B cell (primary cell): ENCODE measurements at regions not wholly inside any gene's neighbourhood (a gene's known extent, or its start where the extent isn't known, plus 50 kb on each side); places are given as distances from the start of the nearest gene placed in this dataset.

Experiments used
- ATAC-seq: fragments of 200-7000 bp; cut with Tn5 transposase; one replicate; pipeline ENCODE4 v1.10.0; 2021; ENCODE audit warnings: low read depth, mild to moderate bottlenecking, moderate number of reproducible peaks, moderate library complexity
- CTCF ChIA-PET: fragments of 350-600 bp; sonication (Branson Sonifier 250); formaldehyde crosslinking; loops from one replicate; lab custom pipeline; 2021; ENCODE audit warnings: antibody characterized with exemption, inconsistent platforms; lab: Charles Lee
- POLR2A ChIA-PET: fragments of 350-600 bp; sonication (Branson Sonifier 250); formaldehyde crosslinking; loops from one replicate; lab custom pipeline; 2021; ENCODE audit warnings: antibody characterized with exemption; lab: Charles Lee
- DNase-seq: peaks from one replicate; pipeline ENCODE4 v3.0.0; 2013
- H2AFZ ChIP-seq: 2 replicates; pipeline ENCODE4 v1.6.1; 2012; ENCODE audit warnings: mild to moderate bottlenecking, low read depth, low read length; ENCODE audit not compliant: insufficient read depth, poor library complexity, severe bottlenecking
- H3K27ac ChIP-seq, 2 donors: 1 replicate in 1 of 2; 2 replicates in 1 of 2; pipeline ENCODE4 v1.5.1; 2012 to 2013; ENCODE audit warnings: low read length in 2 of 2, mild to moderate bottlenecking in 2 of 2, moderate library complexity in 1 of 2
- H3K27me3 ChIP-seq, 4 experiments: fragments of 200-600 bp in 1 of 4; sonication (generic) in 1 of 4; replicated peaks in 1 of 4; 1 replicate in 2 of 4; 2 replicates in 2 of 4; pipeline versions ENCODE4 v1.6.1 to v1.7.0; 2013 to 2016; ENCODE audit warnings: low read length in 3 of 4, mild to moderate bottlenecking in 2 of 4, mixed read lengths in 1 of 4, moderate library complexity in 1 of 4; ENCODE audit not compliant: insufficient read depth in 4 of 4, control insufficient read depth in 3 of 4; ENCODE audit errors: control extremely low read depth in 1 of 4
- H3K36me3 ChIP-seq, 2 experiments: replicated peaks in 1 of 2; 1 replicate in 1 of 2; 2 replicates in 1 of 2; pipeline versions ENCODE4 v1.6.1 to v1.7.1; 2013; ENCODE audit warnings: low read length in 1 of 2; ENCODE audit not compliant: insufficient read depth in 2 of 2, control insufficient read depth in 1 of 2; ENCODE audit errors: control extremely low read depth in 1 of 2, extremely low read depth in 1 of 2
- H3K4me1 ChIP-seq, 2 donors: fragments of 200-600 bp in 1 of 2; sonication (generic) in 1 of 2; 1 replicate in 1 of 2; 2 replicates in 1 of 2; pipeline versions ENCODE4 v1.5.1 to v1.6.1; 2013 to 2017; ENCODE audit warnings: low read length in 2 of 2; ENCODE audit not compliant: control insufficient read depth in 2 of 2, insufficient read depth in 2 of 2
- H3K4me2 ChIP-seq: replicated peaks from 2 replicates; pipeline ENCODE3; 2012; ENCODE audit warnings: mild to moderate bottlenecking, low read depth, low read length; ENCODE audit not compliant: poor library complexity, severe bottlenecking
- H3K4me3 ChIP-seq, 5 experiments: fragments of 200-600 bp in 1 of 5; sonication (generic) in 1 of 5; 1 replicate in 3 of 5; 2 replicates in 2 of 5; pipeline versions ENCODE4 v1.5.1 to v1.7.0; 2011 to 2016; ENCODE audit warnings: low read length in 4 of 5, mild to moderate bottlenecking in 4 of 5, low read depth in 2 of 5, control low read depth in 1 of 5, moderate library complexity in 1 of 5; ENCODE audit not compliant: insufficient read depth in 1 of 5; ENCODE audit errors: control extremely low read depth in 1 of 5, extremely low read depth in 1 of 5
- H3K79me2 ChIP-seq: fragments of 200-600 bp; sonication (generic); one replicate; pipeline ENCODE4 v1.6.0; 2016; ENCODE audit warnings: low read length; ENCODE audit not compliant: control insufficient read depth, insufficient read depth
- H3K9ac ChIP-seq: fragments of 200-600 bp; sonication (generic); 2 replicates; pipeline ENCODE4 v1.6.1; 2017; ENCODE audit warnings: mild to moderate bottlenecking, low read length, moderate library complexity
- H3K9me3 ChIP-seq, 3 donors: one replicate each; pipeline versions ENCODE4 v1.6.1 to v1.7.1; 2013; ENCODE audit warnings: low read length in 2 of 3; ENCODE audit not compliant: control insufficient read depth in 2 of 3, insufficient read depth in 1 of 3; ENCODE audit errors: control extremely low read depth in 1 of 3
- H4K20me1 ChIP-seq: 2 replicates; pipeline ENCODE4 v1.6.0; 2012; ENCODE audit warnings: mild to moderate bottlenecking, low read length; ENCODE audit not compliant: insufficient read depth, control insufficient read depth, poor library complexity, severe bottlenecking
- H3K27ac Mint-ChIP-seq: one replicate; pipeline ENCODE4 v1.8.0; 2021; ENCODE audit warnings: mixed read lengths
- H3K27me3 Mint-ChIP-seq: one replicate; pipeline ENCODE4 v1.8.0; 2021; ENCODE audit warnings: mixed read lengths
- H3K4me1 Mint-ChIP-seq: one replicate; pipeline ENCODE4 v1.8.0; 2021; ENCODE audit warnings: mixed read lengths
- H3K4me3 Mint-ChIP-seq: one replicate; pipeline ENCODE4 v1.8.0; 2021; ENCODE audit warnings: mixed read lengths
- H3K9me3 Mint-ChIP-seq: one replicate; pipeline ENCODE4 v1.8.0; 2022; ENCODE audit warnings: mixed read lengths; ENCODE audit not compliant: insufficient read depth
- CTCF ChIP-seq: fragments of 200-600 bp; IDR thresholded peaks from one replicate; pipeline ENCODE4 v1.8.0; 2022; ENCODE audit warnings: antibody characterized with exemption, mild to moderate bottlenecking
- EZH2 ChIP-seq: IDR thresholded peaks from 2 replicates; pipeline ENCODE4 v1.6.1; 2012; ENCODE audit warnings: borderline replicate concordance, low read depth, mild to moderate bottlenecking, moderate library complexity, low read length; ENCODE audit not compliant: insufficient read depth, poor library complexity, severe bottlenecking
- WGBS: methylation state at CpG from one replicate; pipeline ENCODE4 v1.1.5; 2013; ENCODE audit warnings: missing lambda C conversion rate; ENCODE audit not compliant: insufficient coverage; 5-methylcytosine and 5-hydroxymethylcytosine counted together
- intact Hi-C: fragments of 100-400 bp; cut with micrococcal nuclease; formaldehyde crosslinking; loops from one replicate; pipeline ENCODE4 v1.10.0; 2022

- intact Hi-C loops = no loop called here
Measured at GRCh38 chr1:91151702-91152101, 129.9 kb upstream of the ZNF644 start.

GRCh38 chr1:91148641-91149069 is 126.8 kb upstream of the ZNF644 start:
- ATAC-seq (no peak), DNase-seq (no peak)
- Histone ChIP-seq H3K9ac (no peak overlapping the region), H3K4me2 (no peak overlapping the region), H3K27ac (no peak overlapping the region), H3K27me3 (peaks cover 0 to 4% (median 0%) of the 10 kb centered on the region in 4 experiments), H4K20me1 (no peaks in the 10 kb centered on the region), H3K36me3 (no peaks in the 10 kb centered on the region), H3K4me3 (no peak overlapping the region), H2AFZ (no peak overlapping the region), H3K9me3 (no peaks in the 10 kb centered on the region), H3K79me2 (no peaks in the 10 kb centered on the region), H3K4me1 (no peaks in the 10 kb centered on the region)
- ChIA-PET POLR2A (interaction anchor here (0.6 kb wide), 1 partner anchor 622 kb away, joined by 3 read pairs; no protein-coding TSS in a partner anchor), CTCF (interaction anchor here (0.6 kb wide), 1 partner anchor 13 kb away, joined by 3 read pairs; no protein-coding TSS in a partner anchor)
- no peak overlapping the region for H3K4me3 Mint-ChIP-seq
- no peaks in the 10 kb centered on the region for H3K4me1 Mint-ChIP-seq
- TF ChIP-seq CTCF = no peak
- no peak for TF ChIP-seq EZH2
- H3K27ac Mint-ChIP-seq = no peak overlapping the region
- WGBS = 27% methylated on average over 3 of the region's 3 CpGs
- intact Hi-C loops = no loop called here
- no peaks in the 10 kb centered on the region for H3K27me3 Mint-ChIP-seq
- no peaks in the 10 kb centered on the region for H3K9me3 Mint-ChIP-seq

More at GRCh38 chr1:91151702-91152101, 129.9 kb upstream of the ZNF644 start:
- Histone ChIP-seq H4K20me1 (no peaks in the 10 kb centered on the region), H3K9ac (no peak overlapping the region), H3K4me1 (no peaks in the 10 kb centered on the region), H3K27ac (no peak overlapping the region), H3K79me2 (no peaks in the 10 kb centered on the region), H3K9me3 (no peaks in the 10 kb centered on the region), H3K36me3 (no peaks in the 10 kb centered on the region), H3K4me2 (no peak overlapping the region), H3K4me3 (no peak overlapping the region), H2AFZ (no peak overlapping the region), H3K27me3 (peaks cover 0 to 4% (median 0%) of the 10 kb centered on the region in 4 experiments)
- CTCF ChIA-PET = interaction anchor here (0.5 to 1.9 kb wide), 2 partner anchors 13 to 26 kb away, joined by 3 to 7 read pairs; no protein-coding TSS in a partner anchor
- Mint-ChIP-seq H3K4me1 (no peaks in the 10 kb centered on the region), H3K4me3 (no peak overlapping the region), H3K27ac (no peak overlapping the region), H3K27me3 (peaks cover 8% of the 10 kb centered on the region), H3K9me3 (no peaks in the 10 kb centered on the region)
- 100% methylated on average over 1 of the region's 1 CpG for WGBS
- ATAC-seq (no peak), DNase-seq (no peak)
- POLR2A ChIA-PET = no interaction called here
- TF ChIP-seq EZH2 (no peak), CTCF (no peak)
